GM23338 (cell line): ENCODE measurements at regions not wholly inside any gene's neighbourhood (a gene's known extent, or its start where the extent isn't known, plus 50 kb on each side); places are given as distances from the start of the nearest gene placed in this dataset.

Source experiments
- ATAC-seq: fragments of 200-7000 bp; cut with Tn5 transposase; 3 replicates; pipeline ENCODE4 v1.9.1; 2020
- DNase-seq: peaks from one replicate; pipeline ENCODE4 v3.0.0-alpha.2; 2015; ENCODE audit warnings: low spot score
- H2AFZ ChIP-seq: fragments of 200-600 bp; sonication (generic); 2 replicates; pipeline ENCODE4 v1.8.0; 2016; ENCODE audit warnings: antibody characterized with exemption, mild to moderate bottlenecking, moderate library complexity
- H3F3A ChIP-seq: fragments of 200-600 bp; sonication (generic); replicated peaks from 2 replicates; pipeline ENCODE4 v1.8.0; 2017; ENCODE audit warnings: antibody characterized with exemption, mixed run types, low read depth
- H3K27ac ChIP-seq: fragments of 200-600 bp; sonication (generic); 2 replicates; pipeline ENCODE4 v1.6.1; 2016; ENCODE audit warnings: low read depth
- H3K27me3 ChIP-seq: fragments of 200-600 bp; sonication (generic); 2 replicates; pipeline ENCODE4 v1.8.0; 2016; ENCODE audit warnings: mild to moderate bottlenecking, mixed run types, moderate library complexity; ENCODE audit not compliant: insufficient read depth
- H3K36me3 ChIP-seq: fragments of 200-600 bp; sonication (generic); 2 replicates; pipeline ENCODE4 v1.8.0; 2016; ENCODE audit warnings: mild to moderate bottlenecking; ENCODE audit not compliant: insufficient read depth
- H3K4me1 ChIP-seq: fragments of 200-600 bp; sonication (generic); 2 replicates; pipeline ENCODE4 v1.8.0; 2016; ENCODE audit warnings: mild to moderate bottlenecking, moderate library complexity; ENCODE audit not compliant: insufficient read depth
- H3K4me2 ChIP-seq: fragments of 200-600 bp; sonication (generic); 2 replicates; pipeline ENCODE4 v1.7.1; 2017; ENCODE audit warnings: mixed run types
- H3K4me3 ChIP-seq: fragments of 200-600 bp; sonication (generic); 2 replicates; pipeline ENCODE4 v1.6.1; 2016; ENCODE audit warnings: mixed run types
- H3K79me2 ChIP-seq: fragments of 200-600 bp; sonication (generic); replicated peaks from 2 replicates; pipeline ENCODE4 v1.8.0; 2017; ENCODE audit warnings: mild to moderate bottlenecking; ENCODE audit not compliant: insufficient read depth
- H3K9me2 ChIP-seq: fragments of 200-600 bp; sonication (generic); 2 replicates; pipeline ENCODE4 v1.8.0; 2017; ENCODE audit not compliant: insufficient read depth
- H4K20me1 ChIP-seq: fragments of 200-600 bp; sonication (generic); replicated peaks from 2 replicates; pipeline ENCODE4 v1.8.0; 2017; ENCODE audit warnings: mild to moderate bottlenecking; ENCODE audit not compliant: insufficient read depth
- H3K27ac Mint-ChIP-seq: 2 replicates; pipeline ENCODE4 v1.8.0; 2020; ENCODE audit warnings: inconsistent platforms, mild to moderate bottlenecking, moderate library complexity, mixed read lengths
- H3K27me3 Mint-ChIP-seq: 3 replicates; pipeline ENCODE4 v1.8.0; 2022; ENCODE audit warnings: low read depth, mild to moderate bottlenecking, moderate library complexity, mixed read lengths, inconsistent platforms; ENCODE audit not compliant: insufficient read depth, poor library complexity
- H3K36me3 Mint-ChIP-seq: 3 replicates; pipeline ENCODE4 v1.8.0; 2021; ENCODE audit warnings: low read depth, mild to moderate bottlenecking, inconsistent platforms, moderate library complexity, mixed read lengths
- H3K4me1 Mint-ChIP-seq: 3 replicates; pipeline ENCODE4 v1.8.0; 2020; ENCODE audit warnings: mild to moderate bottlenecking, inconsistent platforms, mixed read lengths
- H3K4me3 Mint-ChIP-seq: 3 replicates; pipeline ENCODE4 v1.8.0; 2021; ENCODE audit warnings: moderate library complexity, mild to moderate bottlenecking, inconsistent platforms, mixed read lengths
- H3K9me3 Mint-ChIP-seq: 3 replicates; pipeline ENCODE4 v1.8.0; 2020; ENCODE audit warnings: moderate library complexity, mild to moderate bottlenecking, inconsistent platforms, mixed read lengths
- CREB1 ChIP-seq: fragments of 250-450 bp; sonication (Bioruptor Pico); IDR thresholded peaks from 2 replicates; pipeline ENCODE4 v1.5.0; 2020; ENCODE audit warnings: low read depth, mild to moderate bottlenecking, moderate library complexity
- CTCF ChIP-seq, 2 experiments: fragments of 200-600 bp in 1 of 2; sonication (generic) in 1 of 2; conservative IDR thresholded peaks; 2 replicates each; pipeline versions ENCODE4 v1.5.1 to v1.6.1; 2016 to 2017; ENCODE audit warnings: antibody characterized with exemption in 2 of 2, low read depth in 2 of 2, mild to moderate bottlenecking in 2 of 2, moderate library complexity in 1 of 2
- ETS1 ChIP-seq: IDR thresholded peaks from 2 replicates; pipeline ENCODE4 v1.6.1; 2016; ENCODE audit warnings: antibody characterized with exemption
- EZH2 ChIP-seq: fragments of 200-600 bp; sonication (generic); IDR thresholded peaks from one replicate; pipeline ENCODE4 v1.8.0; 2017; ENCODE audit warnings: antibody characterized with exemption, mild to moderate bottlenecking, low read depth; ENCODE audit not compliant: unreplicated experiment
- EZH2phosphoT487 ChIP-seq: fragments of 200-600 bp; sonication (generic); IDR thresholded peaks from one replicate; pipeline ENCODE4 v1.8.1; 2018; ENCODE audit warnings: antibody characterized with exemption; ENCODE audit not compliant: unreplicated experiment
- JUNB ChIP-seq: IDR thresholded peaks from one replicate; pipeline ENCODE4 v1.6.1; 2016; ENCODE audit warnings: antibody characterized with exemption; ENCODE audit not compliant: unreplicated experiment
- NANOG ChIP-seq: IDR thresholded peaks from 2 replicates; pipeline ENCODE4 v1.6.1; 2016; ENCODE audit warnings: antibody characterized with exemption, borderline replicate concordance
- POLR2AphosphoS5 ChIP-seq: IDR thresholded peaks from 2 replicates; pipeline ENCODE4 v1.6.1; 2016; ENCODE audit warnings: antibody characterized with exemption, low read depth
- REST ChIP-seq: IDR thresholded peaks from one replicate; pipeline ENCODE4 v1.6.1; 2018; ENCODE audit warnings: antibody characterized with exemption; ENCODE audit not compliant: unreplicated experiment
- STAT1 ChIP-seq: IDR thresholded peaks from one replicate; pipeline ENCODE4 v1.6.1; 2016; ENCODE audit warnings: antibody characterized with exemption; ENCODE audit not compliant: unreplicated experiment
- ZNF114 ChIP-seq: fragments of 250-450 bp; sonication (Bioruptor Pico); IDR thresholded peaks from 2 replicates; pipeline ENCODE4 v1.5.0; 2020; ENCODE audit warnings: mild to moderate bottlenecking, moderate library complexity
- ZNF331 ChIP-seq: fragments of 250-450 bp; sonication (Bioruptor Pico); IDR thresholded peaks from 2 replicates; pipeline ENCODE4 v1.5.0; 2020; ENCODE audit warnings: low read depth, mild to moderate bottlenecking, moderate library complexity
- ZNF462 ChIP-seq: fragments of 250-450 bp; sonication (Bioruptor Pico); IDR thresholded peaks from 2 replicates; pipeline ENCODE4 v1.5.0; 2020; ENCODE audit warnings: mild to moderate bottlenecking, moderate library complexity

GRCh38 chr12:12011880-12012260 is 58.9 kb upstream of the BCL2L14 start:
- H3K79me2 ChIP-seq: no peaks in the 10 kb centered on the region
- H3K4me1 ChIP-seq: peaks cover 34% of the 10 kb centered on the region
- H3K4me2 ChIP-seq: no peak overlapping the region
- Mint-ChIP-seq H3K9me3 (no peaks in the 10 kb centered on the region; the same call in 1 of the 3 replicates), H3K27ac (no peak overlapping the region), H3K27me3 (peaks cover 8% of the 10 kb centered on the region), H3K36me3 (no peaks in the 10 kb centered on the region; the same call in 2 of the 3 replicates), H3K4me3 (no peak overlapping the region), H3K4me1 (peaks cover 48% of the 10 kb centered on the region)
- no peak overlapping the region for H3K27ac ChIP-seq
- peaks cover 6% of the 10 kb centered on the region; the same call in 1 of the 2 replicates for H3F3A ChIP-seq
- no peaks in the 10 kb centered on the region for H3K27me3 ChIP-seq
- H2AFZ ChIP-seq: no peak overlapping the region
- H3K9me2 ChIP-seq: no peaks in the 10 kb centered on the region
- H4K20me1 ChIP-seq: no peaks in the 10 kb centered on the region
- DNase-seq (no peak), ATAC-seq (no peak)
- H3K36me3 ChIP-seq: no peaks in the 10 kb centered on the region
- no peak overlapping the region for H3K4me3 ChIP-seq
- TF ChIP-seq CTCF (conservative IDR thresholded peaks at IDR 0.05; ENCODE audit: low read depth in 2 of 2) (no peak), JUNB (no peak), REST (no peak), EZH2 (no peak), POLR2AphosphoS5 (no peak), ZNF114 (CRISPR knock-in tag) (no peak), ETS1 (no peak), ZNF331 (no peak), EZH2phosphoT487 (no peak), CREB1 (CRISPR knock-in tag) (no peak), ZNF462 (CRISPR knock-in tag) (no peak), NANOG (no peak), STAT1 (no peak)
